CD1c-positive myeloid dendritic cell (primary cell): ENCODE measurements at regions not wholly inside any gene's neighbourhood (a gene's known extent, or its start where the extent isn't known, plus 50 kb on each side); places are given as distances from the start of the nearest gene placed in this dataset.
"Not testable (repeated sequence)": the region's sequence is repeated elsewhere in the genome, so short reads cannot be mapped to it uniquely, and the experiment has no call there.

Experiments
- DNase-seq: peaks from one replicate; pipeline ENCODE4 v3.0.0-alpha.2; 2016; ENCODE audit errors: extremely low spot score

- no peak for DNase-seq
Observed at GRCh38 chr17:6893382-6894205, 62.1 kb upstream of the TEKT1 start.

- peak; percentile 27 for DNase-seq
Observed at GRCh38 chr17:6894206-6894528, 62.6 kb upstream of the TEKT1 start.

- DNase-seq: no peak
Observed at GRCh38 chr17:6901086-6901485, 69.6 kb upstream of the TEKT1 start.

GRCh38 chr17:6903326-6903900 lies 71.9 kb upstream of the TEKT1 start:
- no peak for DNase-seq

- no peak for DNase-seq
Observed at GRCh38 chr17:6908807-6909206, 77.3 kb upstream of the TEKT1 start.

GRCh38 chr17:6910987-6911603 lies 79.6 kb upstream of the TEKT1 start:
- DNase-seq: peak; percentile 66

GRCh38 chr17:6912110-6913051 lies 80.9 kb upstream of the TEKT1 start:
- DNase-seq: peak; percentile 34

- DNase-seq: peak; percentile 73
Observed at GRCh38 chr17:6913608-6914443, 82.0 kb upstream of the ALOX12 start.

GRCh38 chr17:6914711-6915110 lies 81.1 kb upstream of the ALOX12 start:
- DNase-seq: no peak

GRCh38 chr17:6915620-6916019 lies 80.2 kb upstream of the ALOX12 start:
- no peak for DNase-seq

- DNase-seq: no peak
Observed at GRCh38 chr17:6919158-6919557, 76.7 kb upstream of the ALOX12 start.

GRCh38 chr17:6923385-6923784 lies 72.5 kb upstream of the ALOX12 start:
- no peak for DNase-seq

GRCh38 chr17:6924208-6924607 lies 71.6 kb upstream of the ALOX12 start:
- DNase-seq: no peak

- no peak for DNase-seq
Observed at GRCh38 chr17:6926667-6927066, 69.2 kb upstream of the ALOX12 start.

GRCh38 chr17:6927290-6928126 lies 68.3 kb upstream of the ALOX12 start:
- DNase-seq: peak; percentile 26

GRCh38 chr17:6928193-6928592 lies 67.7 kb upstream of the ALOX12 start:
- no peak for DNase-seq

- DNase-seq: no peak
Observed at GRCh38 chr17:6930749-6931148, 65.1 kb upstream of the ALOX12 start.

GRCh38 chr17:6934544-6934943 lies 61.3 kb upstream of the ALOX12 start:
- not testable (repeated sequence) for DNase-seq

GRCh38 chr17:6936370-6937028 lies 59.4 kb upstream of the ALOX12 start:
- peak; percentile 78 for DNase-seq

GRCh38 chr17:6938637-6939036 lies 57.2 kb upstream of the ALOX12 start:
- DNase-seq: no peak
